GM18498 (cell line): ENCODE measurements at regions not wholly inside any gene's neighbourhood (a gene's known extent, or its start where the extent isn't known, plus 50 kb on each side); places are given as distances from the start of the nearest gene placed in this dataset.
"Not testable (repeated sequence)": the region's sequence is repeated elsewhere in the genome, so short reads cannot be mapped to it uniquely, and the experiment has no call there.

Source experiments
- ATAC-seq: cut with Tn5 transposase; IDR thresholded peaks from one replicate; pipeline ENCODE4 v1.9.1; 2021; ENCODE audit warnings: mild to moderate bottlenecking, moderate library complexity; ENCODE audit not compliant: unreplicated experiment

- no peak for ATAC-seq
Observed at GRCh38 chr2:234863043-234863934, 88.5 kb upstream of the SH3BP4 start.

GRCh38 chr2:234861841-234862735 is 89.7 kb upstream of the SH3BP4 start:
- no peak for ATAC-seq

- not testable (repeated sequence) for ATAC-seq
Observed at GRCh38 chr2:234859330-234859872, 92.4 kb upstream of the SH3BP4 start.

DNA sequence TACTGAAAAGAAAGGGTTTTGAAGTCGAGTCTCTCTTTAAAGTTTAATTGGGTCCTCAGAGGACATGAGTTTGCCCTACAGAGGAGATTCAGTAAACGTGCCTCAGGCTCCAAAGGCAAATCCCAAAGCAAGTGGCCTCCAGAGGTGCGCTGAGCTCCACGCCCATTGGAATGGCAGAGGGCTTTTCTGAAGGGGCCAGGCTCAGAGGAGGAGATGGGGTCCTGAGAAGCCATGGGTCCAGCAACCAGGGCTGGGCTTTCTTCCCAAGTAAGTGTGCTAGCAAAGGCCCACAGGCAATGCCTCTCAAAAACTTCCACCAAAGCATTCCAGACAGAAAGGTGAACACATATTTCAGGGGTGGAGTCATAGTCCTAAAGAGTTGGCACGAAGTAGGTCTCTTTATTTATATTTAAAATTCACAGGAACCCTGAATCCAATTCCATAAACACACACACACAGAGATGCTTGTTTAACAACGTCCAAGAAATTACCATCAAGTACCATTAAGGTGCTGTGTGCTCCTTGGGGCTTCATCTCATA is 93.0 kb upstream of the SH3BP4 start:
- no peak for ATAC-seq

- ATAC-seq: no peak
Observed at GRCh38 chr2:234858145-234858544, 93.7 kb upstream of the SH3BP4 start.

- no peak for ATAC-seq
Observed at GRCh38 chr2:234853729-234854128, 98.1 kb upstream of the SH3BP4 start.

DNA sequence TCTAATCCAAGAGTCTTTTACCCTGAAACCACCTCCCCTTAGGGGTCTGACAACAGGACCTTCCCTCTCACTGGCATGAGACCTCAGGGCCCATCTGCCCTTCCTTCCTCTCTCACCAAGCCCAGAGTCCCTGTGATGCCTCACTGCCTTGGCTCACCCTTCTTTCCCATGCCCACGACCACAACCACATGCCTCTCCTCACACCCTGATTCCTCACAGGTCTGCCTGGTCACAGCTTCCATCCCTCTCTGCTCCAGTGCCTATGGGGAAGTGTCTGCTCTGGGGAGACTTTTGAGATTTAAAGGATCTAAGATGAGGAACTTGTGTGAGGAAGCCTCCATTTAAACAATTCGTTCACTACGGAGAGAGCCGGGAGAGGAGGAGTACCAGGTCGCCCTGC is 98.9 kb upstream of the SH3BP4 start:
- ATAC-seq: no peak

DNA sequence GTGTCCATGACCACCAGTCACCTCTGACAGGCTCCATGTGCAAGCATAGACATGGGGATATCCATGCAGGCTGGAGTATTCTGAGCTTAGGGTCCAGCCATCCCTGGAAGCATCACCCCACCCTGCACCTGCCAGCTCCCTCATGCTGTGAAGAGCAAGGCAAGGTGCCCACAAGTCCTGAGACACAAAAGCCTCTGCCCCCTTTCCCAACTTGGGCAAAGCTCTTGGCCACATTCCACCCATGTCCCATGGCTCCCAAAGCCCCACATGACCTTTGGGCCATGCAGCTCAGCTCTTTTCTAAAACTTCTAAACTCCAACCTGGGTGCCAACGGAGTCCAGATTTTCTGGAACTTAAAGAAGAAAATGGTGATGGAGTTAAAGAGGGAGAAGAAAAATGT is 99.8 kb upstream of the SH3BP4 start:
- no peak for ATAC-seq

GRCh38 chr2:234851451-234851850 is 100.4 kb upstream of the SH3BP4 start:
- no peak for ATAC-seq

- no peak for ATAC-seq
Observed at GRCh38 chr2:234850818-234851217, 101.0 kb upstream of the SH3BP4 start.

DNA sequence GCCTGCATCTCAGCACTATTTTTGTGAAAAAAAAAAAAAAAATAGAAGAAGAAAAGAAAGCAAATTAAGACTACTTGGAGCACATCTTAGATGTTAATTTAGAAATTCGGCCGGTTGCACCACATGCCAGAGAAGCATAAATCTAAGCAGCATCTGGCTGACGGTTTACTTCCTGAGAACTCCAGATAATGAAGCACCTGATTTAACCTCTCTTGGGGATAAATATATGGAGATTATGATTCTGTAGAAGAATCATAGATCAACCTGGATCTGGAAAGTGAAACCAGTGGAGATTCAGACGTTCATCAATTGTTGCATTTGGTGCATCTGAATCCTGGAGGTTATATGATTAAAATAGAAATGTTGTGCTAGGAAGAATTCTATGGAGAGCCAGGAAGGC is 102.1 kb upstream of the SH3BP4 start:
- no peak for ATAC-seq

DNA sequence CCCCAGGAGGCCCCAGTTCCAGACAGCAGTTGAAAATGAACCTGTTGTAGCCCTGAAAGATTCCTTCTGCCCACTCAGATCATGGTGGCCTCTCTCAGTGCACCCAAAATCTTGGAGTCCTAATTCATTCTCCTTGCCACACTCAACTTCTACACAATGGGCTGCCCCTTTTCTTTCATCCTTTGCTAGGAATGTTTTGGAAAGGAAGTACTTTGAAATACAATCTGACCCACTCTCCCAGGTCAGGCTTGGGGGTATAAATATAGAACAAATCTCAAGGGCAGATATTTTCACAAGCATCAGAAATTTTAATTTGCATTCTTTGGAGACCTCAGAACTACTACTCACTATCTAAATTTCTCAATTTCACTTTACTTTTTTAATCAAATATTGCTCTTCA is 103.2 kb upstream of the SH3BP4 start:
- ATAC-seq: no peak

GRCh38 chr2:234847639-234848038 is 104.2 kb upstream of the SH3BP4 start:
- ATAC-seq: no peak

GRCh38 chr2:234847364-234847635 is 104.5 kb upstream of the SH3BP4 start:
- ATAC-seq: no peak

- no peak for ATAC-seq
Observed at GRCh38 chr2:234846599-234847363, 105.0 kb upstream of the SH3BP4 start.

GRCh38 chr2:234845602-234846590 is 105.9 kb upstream of the SH3BP4 start:
- no peak for ATAC-seq

DNA sequence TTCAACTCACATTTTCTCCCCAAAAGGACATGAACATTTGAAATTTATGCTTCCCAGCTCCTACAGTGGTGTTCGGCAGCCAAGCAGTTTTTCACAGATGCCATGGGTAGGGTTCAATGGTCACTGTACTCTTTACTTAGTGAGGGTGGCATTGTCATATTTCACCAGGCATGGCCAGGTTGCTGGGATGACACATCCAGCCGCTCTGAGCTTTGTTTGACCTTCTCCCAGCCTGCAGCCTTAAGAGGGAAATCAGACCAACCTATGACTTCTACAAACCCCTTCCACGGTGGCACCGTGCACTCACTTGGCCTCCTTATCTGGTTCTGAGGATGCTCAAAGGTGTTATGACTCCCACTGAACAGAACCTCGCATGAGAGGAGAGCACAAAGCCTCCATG is 108.4 kb upstream of the SH3BP4 start:
- ATAC-seq: no peak

GRCh38 chr2:234842753-234843152 is 109.1 kb upstream of the SH3BP4 start:
- ATAC-seq: no peak

DNA sequence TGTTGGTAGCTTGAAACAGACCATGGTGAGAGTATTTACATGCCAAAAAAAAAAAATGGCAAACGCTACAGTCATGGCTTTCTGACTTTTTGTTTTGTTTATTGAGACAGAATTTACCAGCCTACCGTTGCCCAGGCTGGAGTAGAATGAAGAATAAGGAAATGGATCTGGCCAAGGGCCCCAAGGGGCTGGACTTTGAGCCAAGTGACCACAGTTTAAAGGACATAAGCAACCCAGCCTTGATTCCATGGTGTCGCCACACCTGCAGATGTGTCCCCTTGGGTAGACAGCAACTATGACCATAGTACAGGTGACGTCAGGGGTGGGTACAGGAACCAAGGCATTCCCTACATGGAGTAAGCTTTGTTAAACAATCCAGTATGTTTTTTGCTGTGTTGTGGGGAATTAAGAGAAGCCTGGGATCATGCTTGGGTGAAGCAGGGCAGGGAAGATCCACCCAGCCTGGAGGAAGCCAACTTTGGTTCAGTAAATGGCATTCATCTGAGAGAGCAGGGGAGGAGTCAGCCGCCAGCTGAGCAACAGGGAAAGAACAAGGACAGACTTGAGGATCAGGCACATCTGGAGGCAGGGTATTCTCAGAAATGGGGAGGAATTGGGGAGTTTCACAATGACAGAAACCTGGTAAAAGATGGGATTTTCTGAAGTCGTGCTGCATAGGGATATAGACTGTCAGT is 110.3 kb upstream of the SH3BP4 start:
- ATAC-seq: no peak
